SK-N-DZ (cell line): ENCODE measurements at regions not wholly inside any gene's neighbourhood (a gene's known extent, or its start where the extent isn't known, plus 50 kb on each side); places are given as distances from the start of the nearest gene placed in this dataset.

ENCODE experiments used
- DNase-seq: peaks from one replicate; pipeline ENCODE4 v3.0.0-alpha.2; 2015; ENCODE audit warnings: low spot score

- DNase-seq, result no peak
These were observed 52.9 kb upstream of the DEFB112 start for GRCh38 chr6:50102676-50103075.

DNA sequence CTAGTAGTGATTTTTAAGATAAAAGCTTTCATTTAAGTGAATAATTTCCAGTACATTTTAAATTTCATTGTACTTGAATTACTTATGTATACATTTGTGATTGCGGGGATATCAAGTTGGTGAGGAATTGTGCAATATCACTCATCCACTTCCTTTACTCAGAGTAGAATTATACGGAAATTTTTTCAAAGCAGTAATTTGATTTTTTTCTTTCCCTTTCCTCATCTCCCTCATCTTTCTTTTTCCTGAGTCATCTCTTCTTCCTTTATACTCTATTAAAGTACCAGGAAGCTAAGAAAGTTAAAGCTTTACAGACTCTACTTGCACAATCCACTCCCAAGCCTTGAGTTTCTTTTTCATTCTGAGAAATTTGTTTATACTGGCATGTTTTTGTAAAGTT, 60.9 kb upstream of the DEFB112 start:
- no peak for DNase-seq

- DNase-seq, result peak; percentile 42
These were observed 63.5 kb upstream of the DEFB112 start for GRCh38 chr6:50112981-50113857.

DNA sequence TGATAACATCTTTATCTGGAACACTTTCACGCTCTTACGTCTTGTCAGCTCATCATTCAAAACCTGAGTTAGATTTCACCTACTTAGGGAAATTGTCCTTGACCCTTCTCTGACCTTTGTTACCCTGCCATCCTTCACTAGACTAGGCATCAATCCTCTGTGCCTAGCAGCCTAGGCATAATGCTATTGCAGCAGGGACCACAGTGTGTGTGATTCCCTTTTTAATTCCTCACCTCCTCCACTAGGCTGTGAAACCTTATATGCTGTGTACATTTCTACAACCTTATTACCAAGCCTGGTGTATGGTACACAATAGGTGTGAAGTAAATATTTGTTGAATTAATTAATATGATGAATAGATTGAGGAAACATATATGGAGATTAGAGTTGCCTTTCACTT, 66.7 kb upstream of the DEFB112 start:
- peak; percentile 67 for DNase-seq

GRCh38 chr6:50116797-50117542, 67.2 kb upstream of the DEFB112 start:
- DNase-seq, result no peak

- DNase-seq, result no peak
These were observed 70.6 kb upstream of the DEFB112 start for GRCh38 chr6:50120300-50120699.

DNA sequence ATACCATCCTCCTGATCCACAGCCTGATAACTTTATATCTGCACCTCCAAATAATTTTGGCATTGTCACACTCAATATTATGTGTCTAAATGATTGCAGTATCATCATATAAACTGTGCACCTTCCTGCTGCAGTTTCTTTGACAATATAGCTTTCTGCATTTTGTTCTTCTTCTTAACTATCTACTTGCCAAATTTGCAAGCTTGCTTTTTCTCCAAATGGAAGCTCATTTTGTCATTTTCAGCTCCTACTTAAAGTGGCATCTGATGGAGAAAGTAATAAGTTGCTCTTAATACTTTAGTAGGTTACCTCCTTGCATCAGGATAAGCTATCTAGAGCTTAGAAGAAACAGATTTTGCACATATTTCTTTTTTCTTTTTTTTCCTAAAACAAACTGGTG, 74.0 kb upstream of the DEFB112 start:
- DNase-seq, result no peak

- DNase-seq, result no peak
These were observed 74.8 kb upstream of the DEFB112 start for GRCh38 chr6:50124572-50124971.

DNA sequence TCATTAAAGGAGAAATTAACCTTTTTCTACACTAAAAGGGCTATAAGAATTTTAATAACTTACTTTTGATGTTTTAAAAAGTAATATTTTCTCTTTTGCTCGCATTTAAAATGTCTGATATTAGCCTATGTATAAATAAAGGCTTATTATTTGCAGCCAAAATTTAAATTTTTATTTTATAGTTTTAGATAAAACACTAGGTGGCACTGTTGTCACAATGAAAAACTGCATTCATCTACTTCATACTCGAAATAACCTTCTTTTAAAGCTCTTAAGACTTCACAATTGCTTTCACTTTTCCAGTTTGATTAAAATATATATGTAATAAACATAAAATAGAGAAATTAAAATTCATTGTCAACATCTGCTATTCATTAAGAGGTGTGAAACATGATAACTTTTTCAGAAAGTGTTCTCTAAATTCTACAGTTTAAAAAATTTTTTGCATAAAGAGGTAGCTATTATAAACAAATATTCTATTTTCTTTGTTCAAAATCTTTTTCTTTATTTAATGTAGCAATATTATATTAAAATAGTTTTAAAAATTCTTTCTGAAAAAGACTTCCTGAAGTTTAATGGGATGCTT, 78.8 kb upstream of the DEFB112 start:
- DNase-seq, result peak; percentile 23

DNA sequence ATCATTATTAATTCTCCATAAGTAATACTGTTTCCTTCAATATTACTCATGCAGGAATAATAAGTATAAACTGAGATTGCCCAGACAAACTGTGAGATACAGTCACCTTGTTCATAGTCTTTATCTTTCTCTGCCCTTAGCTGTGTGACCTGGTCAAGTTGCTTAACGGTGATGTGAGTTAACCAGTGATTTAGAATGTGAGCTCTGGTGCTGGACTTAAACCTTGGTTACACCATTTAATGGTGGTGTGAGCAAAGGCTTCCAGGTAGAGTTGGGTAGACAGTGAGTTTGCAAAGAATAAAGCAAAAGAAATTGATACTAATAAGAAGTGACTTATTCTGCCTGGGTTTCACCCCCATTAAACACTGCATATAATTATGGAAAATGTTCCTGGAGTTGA, 86.2 kb upstream of the DEFB112 start:
- no peak for DNase-seq

DNA sequence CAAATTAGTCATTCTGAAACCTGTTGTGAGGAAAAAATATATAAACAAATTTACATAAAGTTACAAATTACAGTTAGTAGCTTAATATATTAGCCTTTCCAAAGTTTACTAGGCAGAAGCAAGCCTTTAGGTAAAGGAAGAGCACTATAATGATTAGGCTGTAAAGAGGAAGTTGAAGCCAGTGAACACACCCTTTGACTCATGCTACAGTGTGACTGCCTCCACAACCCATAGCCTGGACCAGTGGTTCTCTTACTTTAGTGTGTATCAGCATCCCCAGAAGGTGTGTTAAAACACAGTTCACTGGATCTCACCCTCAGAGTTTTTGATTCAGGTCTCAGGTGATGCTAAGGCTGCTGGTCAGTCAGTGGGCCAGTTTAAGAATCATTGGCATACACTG, 91.4 kb upstream of the DEFB112 start:
- DNase-seq, result no peak

DNA sequence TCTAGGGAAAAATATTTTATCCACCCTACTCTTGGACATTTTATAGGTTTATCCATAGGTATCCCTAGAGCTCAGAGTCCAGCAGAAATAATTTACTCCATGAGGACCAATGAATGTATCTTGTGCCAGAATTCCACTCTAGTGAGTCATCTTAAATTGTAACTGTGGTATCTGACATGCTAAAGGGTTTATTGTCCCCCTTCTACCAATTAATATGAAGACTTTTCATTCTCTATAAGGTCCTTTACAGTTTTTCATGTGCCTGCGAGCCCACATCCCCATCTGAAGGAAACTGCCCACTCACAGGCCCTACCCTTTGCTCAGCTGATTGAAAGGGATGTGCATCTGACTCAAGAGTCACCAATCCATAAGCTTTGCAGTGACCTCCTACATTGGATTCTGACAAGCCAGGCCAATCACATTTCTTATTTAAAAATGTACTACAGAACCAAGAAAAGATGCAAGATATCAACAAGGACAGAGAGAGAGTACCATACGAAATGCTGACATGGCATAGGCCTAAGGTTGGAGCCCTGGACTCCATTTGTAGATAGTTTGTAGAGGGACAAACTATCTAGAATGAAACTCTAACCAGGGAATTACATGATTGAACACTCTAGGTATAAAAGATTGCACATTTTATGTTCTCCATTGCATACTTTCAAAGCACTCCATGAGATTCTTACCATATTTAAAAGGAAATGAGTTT, 93.4 kb upstream of the DEFB112 start:
- DNase-seq, result no peak

DNA sequence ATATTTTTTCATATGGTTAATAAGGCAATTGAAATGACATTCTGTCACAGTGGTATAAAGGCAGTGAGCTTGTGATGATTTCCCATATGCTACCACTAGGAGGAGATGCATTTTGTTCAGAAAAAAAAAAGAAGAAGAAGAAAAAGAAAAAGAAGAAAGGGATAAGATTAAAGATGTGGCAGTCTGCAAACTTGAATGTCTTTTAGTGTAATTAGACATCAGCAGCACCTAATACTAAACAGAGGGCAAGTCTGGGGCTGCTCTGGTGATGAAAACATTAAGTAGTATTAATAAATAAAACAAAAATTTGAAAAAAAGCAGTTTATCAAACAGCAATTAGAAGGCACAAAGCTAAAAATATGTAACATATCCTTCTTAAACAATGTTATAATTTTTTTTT, 95.4 kb upstream of the DEFB112 start:
- no peak for DNase-seq

- no peak for DNase-seq
These were observed 97.6 kb upstream of the DEFB112 start for GRCh38 chr6:50147371-50147770.

GRCh38 chr6:50180646-50181045, 130.9 kb upstream of the DEFB112 start:
- DNase-seq, result no peak

GRCh38 chr6:50185006-50185405, 135.3 kb upstream of the DEFB112 start:
- peak; percentile 41 for DNase-seq

- peak; percentile 28 for DNase-seq
These were observed 137.7 kb upstream of the DEFB112 start for GRCh38 chr6:50187351-50187921.

- DNase-seq, result no peak
These were observed 148.5 kb upstream of the DEFB112 start for GRCh38 chr6:50198245-50198644.

DNA sequence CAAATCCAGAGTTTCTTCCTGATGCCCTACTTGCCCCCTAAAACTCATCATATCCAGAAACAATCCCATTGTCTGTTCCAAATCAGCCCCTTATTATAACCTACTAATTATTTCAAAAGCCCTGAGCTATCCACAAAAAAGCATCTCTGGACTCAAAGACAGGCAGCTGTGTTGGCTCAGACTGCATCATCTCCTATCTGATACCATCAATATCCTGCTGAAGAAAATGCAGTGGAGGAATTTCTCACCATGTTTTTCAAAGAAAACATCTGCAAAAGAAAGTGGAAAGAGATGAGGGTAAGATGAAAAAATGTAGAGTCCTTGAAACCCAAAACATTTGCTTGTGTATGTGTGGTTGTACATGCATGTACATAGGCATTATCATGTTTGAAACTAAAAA, 153.0 kb upstream of the DEFB112 start:
- DNase-seq, result peak; percentile 2

- no peak for DNase-seq
These were observed 161.9 kb upstream of the DEFB112 start for GRCh38 chr6:50211582-50211981.

GRCh38 chr6:50213146-50213545, 163.4 kb upstream of the DEFB112 start:
- DNase-seq, result no peak

GRCh38 chr6:50214937-50215336, 165.2 kb upstream of the DEFB112 start:
- no peak for DNase-seq
